DMS153 treated with DMSO at 0.1 percent for 48 hours (cell line): ENCODE measurements at regions not wholly inside any gene's neighbourhood (a gene's known extent, or its start where the extent isn't known, plus 50 kb on each side); places are given as distances from the start of the nearest gene placed in this dataset.

Experiments used
- DNase-seq: peaks from one replicate; lab custom pipeline; 2025; ENCODE audit not compliant: unreplicated experiment; lab: John Stamatoyannopoulos, UW

DNA sequence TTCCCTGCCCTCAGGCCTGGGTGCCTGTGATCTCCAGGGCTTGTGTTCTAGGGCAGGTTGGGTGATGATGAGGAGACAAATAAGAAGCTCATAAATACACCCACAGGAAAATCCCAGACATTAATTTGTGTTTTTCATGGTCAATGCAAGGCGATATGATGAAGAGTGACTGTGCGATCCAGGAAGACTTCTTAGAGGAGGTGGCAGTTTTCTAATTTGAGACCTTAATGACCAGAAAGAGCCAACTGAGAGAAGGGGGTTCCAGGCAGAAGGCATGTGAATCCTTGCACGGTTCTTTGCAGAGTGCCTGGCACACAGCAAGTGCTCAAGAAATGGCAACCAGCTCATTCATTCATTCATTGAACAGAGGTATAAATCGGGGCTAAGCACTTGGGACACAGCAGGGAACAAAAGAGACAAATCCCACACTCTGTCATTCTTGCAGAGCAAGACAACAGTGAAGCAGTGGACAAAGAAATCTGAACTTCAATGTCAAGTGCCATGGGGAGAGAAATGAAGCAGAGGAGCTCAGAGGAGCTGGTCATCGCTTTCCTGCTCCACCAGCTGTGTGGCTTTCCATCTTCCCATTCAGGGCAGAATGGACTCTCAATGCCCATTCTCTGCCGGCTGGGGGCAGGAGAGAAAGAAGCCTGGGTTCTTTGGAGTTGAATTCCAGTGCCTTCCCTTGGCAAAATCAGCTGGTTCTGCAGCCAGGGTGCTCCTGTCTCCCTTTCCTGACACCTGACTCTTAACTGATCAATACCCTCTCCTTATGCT is 128.3 kb downstream of the AACS start:
- no peak for DNase-seq

DNA sequence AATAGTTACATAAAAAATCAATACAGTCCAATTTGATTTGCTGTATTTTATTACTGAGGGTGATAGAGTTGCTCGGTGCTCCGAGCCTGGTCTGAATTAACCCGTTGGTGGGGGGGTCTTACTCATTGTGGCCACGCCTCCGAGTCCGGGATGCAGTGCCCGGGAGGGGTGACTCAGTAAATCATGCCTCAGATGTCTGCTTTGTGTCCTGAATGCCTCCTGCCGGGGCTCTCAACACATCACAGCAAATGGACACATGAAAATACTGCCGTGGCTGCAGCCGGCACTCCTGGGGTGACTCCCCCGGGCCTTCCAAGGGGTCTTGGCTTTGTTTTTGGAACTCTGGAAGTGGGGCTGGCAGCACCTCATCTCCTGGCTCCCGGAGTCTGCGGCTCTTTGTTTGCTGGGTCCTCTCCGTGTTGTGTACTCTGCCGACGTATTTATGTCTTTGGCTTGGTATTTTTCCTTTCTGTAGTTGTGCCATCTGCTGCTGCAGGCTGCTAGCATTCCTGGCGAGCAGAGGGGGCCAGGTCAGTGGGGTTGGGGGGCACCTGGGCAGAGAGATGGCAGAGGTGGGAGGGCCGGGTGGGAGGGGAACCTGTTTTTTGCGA is 129.0 kb downstream of the AACS start:
- no peak for DNase-seq

DNA sequence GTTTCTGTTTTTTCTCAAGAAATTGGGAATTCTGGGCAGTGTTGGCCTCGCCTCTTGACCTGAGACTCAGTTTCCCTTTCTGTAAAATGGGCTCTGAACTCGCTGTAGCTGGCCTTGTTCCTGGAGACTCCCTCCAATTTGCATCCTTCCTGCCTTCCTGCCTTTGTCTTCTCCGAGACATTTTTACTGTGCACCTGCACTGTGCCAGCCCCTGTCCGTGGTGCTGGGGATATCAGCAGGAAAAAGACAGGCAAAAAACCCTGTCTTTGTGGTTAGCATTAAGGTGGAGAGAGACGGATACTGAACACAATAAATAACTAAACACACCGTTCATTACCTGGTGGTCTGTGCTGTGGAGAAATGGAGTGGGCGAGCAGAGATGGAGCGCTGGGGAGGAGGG is 129.8 kb downstream of the AACS start:
- no peak for DNase-seq

DNA sequence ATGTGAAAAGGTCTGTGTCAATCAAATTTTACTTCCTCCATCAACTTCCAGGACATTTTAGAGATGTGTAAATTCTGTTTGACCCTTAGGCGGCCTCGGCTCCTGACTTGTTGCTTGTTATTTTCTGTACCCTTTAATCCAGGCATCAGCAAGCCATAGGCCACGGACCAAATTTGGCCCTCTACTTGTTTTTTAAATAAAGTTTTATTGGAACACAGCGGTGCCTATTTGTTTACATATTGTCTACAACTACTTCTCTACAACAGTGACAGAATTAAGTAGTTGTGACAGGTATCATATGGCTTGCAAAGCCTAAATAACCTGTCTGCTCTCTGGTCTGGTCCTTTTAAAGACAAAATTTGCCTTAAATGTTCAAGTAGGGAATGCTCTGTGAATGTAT is 132.1 kb downstream of the AACS start:
- no peak for DNase-seq

DNA sequence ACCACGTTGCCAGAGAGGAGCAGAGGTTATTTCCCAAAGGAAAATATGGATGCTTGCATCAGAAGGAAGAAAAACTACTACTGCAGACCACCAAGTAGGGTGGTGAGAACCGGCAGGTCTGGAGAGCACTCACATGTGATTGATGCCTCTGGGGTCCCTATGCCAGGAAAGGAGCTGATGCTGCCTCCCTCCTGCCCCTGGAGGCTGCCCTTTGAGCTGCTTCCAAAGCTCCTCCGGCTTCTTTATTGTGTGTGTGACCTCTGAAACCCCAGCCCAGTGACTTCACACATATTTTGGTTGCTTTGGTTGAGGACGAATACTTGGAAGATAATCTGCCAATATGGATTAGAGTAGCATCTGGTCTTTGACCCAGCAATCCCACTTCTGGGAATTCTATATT is 133.4 kb downstream of the AACS start:
- DNase-seq = no peak

DNA sequence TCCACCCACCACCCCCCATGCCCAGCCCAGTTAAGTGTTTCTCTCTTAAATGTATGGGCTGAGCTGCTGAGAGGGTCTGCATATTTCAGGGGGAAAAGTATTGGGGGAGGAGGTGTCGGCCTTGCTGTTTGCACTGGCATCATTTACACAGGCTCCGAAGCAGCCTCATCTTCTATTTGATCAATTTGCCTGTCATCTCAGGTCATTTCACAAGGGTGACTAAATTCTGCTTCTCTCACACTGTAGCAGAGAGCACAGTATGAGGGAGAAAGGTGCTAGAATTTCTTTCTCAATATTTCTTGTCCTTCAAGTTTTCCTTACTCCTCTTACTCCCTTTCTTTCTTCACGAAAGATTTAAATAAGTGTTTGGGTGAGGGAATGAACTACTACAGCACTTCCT is 135.9 kb downstream of the AACS start:
- no peak for DNase-seq

DNA sequence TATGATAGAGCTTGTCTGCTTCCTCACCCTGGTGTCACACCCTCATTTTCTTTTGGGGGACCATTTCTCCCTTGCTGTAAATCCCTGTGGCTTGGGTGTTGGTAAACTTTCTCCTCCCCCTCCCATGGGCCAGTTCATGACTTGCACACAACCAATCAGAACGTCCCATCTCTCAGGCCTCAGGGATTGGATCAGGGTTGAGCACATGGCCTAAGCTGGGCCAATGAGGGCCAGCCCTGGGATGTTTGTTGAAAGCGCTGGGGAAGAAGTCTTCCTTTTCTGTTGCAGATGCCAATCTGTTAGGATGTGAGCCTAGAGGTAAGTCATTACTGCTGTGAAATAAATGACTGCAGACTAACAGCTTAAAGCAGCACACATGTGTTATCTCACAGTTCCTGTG is 136.7 kb downstream of the AACS start:
- no peak for DNase-seq

DNA sequence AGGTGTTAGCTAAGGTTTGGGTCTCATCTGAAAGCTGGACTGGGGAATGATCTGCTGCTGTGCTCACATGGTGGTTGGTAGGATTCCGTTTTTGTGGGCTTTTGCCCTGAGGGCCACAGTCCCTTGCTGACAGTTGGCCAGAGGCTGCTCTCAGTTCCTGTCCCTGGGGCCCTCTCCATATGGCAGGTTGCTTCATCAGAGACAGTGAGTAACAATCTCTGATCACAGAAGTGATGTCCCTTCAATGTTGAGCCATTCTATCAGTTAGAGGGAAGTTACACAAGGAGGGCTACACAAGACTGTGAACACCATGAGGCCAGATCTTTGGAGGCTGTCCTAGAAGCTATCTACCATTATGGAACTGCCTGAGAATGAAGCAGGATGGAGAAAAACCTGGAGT is 137.2 kb downstream of the AACS start:
- DNase-seq = no peak

DNA sequence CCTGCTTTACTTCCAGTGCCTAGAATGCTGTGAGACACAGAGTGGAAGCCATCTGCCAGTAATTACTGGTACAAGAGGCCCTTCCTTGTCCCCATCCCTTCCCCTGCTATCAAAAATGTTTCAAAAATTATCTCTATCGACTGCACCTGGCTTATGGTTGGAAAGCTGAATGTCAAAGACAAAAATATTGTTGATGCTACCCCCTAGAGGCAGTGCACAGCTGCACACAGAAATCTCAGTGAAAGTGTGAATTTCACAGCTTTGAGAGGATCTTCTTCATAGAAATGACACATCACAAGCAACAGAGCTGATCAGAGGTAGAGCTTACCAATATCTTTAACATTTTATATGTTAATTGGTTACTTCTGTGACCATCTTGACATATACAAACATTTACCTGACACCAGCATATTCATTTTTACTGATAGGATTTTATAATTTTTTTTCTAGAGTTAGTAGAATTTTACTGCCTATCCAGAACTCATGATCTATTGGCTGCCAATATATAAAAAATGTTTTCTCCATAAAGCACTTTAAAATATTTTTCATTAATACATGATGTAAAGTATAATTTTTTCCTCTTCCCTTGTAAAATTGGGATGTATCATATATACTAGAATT is 138.0 kb downstream of the AACS start:
- DNase-seq = no peak

DNA sequence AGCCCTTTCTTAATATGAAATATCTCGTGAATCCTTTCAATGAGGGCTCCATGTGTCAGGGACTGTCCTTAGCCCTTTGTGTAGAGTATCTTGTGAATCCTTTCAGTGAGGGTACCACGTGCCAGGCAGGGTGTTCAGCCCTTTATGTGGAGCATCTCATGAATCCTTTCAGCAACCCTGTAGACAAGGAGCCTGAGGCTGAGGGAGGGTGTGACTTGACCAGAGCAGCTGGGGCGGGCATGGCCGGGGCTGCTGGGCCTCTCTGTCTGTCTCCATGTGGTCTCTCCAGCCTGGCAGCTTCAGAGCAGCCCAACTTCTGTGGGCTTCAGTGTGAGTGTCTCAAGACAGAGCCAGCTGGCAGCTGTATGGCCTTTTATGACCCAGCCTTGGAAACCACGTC is 140.2 kb downstream of the AACS start:
- DNase-seq = no peak

DNA sequence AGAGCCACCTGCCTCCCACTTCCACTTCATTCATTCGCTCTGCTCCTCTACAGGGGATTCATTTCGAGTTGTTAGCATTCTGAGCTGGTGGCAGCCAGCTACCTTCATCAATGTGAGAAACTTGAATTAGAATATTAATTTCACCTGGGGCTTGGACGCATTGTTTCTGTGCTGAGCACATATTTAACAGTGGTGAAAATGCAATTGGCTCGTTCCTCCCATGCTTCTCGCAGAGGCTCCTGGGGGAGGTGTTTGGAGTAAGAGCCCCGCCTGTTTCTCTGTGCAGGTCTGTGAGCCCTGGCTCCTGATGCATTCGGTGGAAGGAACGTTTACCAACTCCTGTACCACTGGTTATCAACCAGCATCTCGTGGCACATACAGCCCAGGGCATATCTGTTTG is 141.5 kb downstream of the AACS start:
- DNase-seq = no peak

DNA sequence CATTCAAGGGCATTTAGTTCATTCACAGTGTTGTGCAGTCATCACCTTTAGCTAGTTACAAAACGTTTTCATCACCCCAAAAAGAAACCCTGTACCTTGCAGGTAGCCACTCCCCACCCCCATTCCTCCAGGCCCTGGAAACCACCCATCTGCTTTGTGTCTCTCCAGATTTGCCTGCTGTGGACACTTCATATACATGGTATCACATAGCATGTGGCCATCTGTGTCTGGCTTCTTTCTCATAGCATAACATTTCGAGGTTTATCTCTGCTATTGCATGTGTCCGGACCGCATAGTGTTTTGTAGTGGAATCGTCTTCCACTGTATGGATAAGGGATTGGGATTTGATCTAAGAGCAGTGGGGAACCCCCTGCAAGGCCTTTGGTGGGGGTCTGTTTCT is 143.1 kb downstream of the AACS start:
- no peak for DNase-seq

DNA sequence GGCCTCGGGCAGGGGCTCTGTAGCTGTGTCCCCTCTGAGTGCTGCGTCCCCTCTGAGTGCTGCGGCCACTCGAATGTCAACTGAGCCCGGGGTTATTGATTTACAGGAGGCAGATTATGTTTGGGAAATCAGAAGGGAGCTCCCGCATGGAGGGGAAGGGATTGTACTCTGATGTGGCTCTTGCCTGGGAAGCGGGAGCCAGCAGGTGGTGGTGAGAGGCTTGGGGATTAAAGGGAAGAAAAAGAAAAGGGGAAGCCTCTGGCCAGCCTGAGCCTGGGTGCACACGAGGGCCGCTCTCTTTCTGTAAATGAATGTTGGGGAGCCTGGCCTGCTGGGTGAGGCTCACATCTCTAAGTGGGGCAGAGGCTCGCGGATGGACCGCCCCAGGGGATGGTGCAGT is 143.7 kb downstream of the AACS start:
- no peak for DNase-seq

DNA sequence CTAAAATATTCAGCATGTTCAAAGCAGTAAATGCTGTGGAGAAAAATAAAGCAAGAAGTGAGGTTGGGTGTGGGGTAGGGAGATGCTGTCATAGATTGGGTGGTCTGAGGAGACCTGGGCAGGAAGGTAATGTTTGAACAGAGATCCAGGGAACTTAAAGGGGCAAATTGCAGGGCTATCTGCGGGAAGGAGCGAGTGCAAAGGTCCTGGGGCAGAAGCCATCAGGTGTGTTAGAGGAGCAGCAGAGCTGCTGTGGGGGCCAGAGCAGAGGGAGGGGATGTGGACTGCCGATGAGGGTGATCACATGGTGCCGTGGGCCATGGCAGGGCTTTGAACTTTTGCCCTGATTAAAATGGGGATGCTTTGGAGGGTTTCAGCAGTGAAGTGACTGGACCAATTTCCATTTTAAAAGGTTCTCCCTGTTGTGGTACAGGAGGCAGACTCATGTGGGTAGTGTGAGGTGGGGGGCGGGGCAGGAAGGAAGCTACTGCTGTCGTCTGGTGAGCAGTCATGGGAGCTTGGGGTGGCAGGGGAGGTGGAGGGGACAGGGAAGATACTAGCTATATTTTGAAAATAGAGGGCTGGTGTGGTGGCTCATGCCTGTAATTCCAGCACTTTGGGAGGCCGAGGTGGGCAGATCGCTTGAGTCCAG is 145.0 kb downstream of the AACS start:
- DNase-seq = no peak

DNA sequence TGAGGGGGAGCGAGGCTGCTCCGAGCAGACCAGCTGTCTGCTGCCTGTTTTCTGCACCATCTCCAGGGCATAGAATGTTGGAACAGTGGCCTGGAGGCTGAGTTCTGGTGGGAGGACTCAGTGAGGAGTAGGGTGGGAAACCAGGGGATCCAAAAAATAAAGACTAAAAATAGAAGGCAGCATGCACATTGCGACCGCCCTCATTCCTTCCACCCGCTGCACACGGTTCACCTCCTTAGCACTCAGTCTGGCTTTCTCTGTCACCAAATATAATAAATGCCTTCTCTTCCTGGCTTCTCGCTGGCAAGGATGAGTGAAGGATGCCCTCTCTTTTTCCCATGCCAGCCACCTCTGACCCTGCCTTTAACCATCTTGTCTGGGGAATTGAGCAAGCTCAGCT is 146.2 kb downstream of the AACS start:
- no peak for DNase-seq

DNA sequence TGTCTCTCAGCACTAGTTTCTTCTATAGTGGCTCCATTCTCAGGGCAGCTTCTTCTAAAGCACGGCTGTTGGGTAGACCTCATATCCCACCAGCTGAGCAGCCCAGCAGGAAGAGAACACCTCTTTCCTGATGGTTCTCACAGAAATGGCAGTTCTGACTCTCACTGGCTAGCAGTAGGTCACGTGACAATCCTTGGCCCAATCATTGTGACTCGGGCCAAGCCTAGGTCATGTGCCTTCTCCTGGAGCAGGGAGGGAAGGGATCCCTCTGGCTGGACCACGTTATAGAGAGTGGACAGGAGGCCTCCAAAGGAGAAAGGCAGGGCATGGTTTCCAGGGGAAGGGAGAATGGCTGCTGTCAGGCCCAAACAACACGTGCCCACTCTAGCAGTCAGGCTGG is 149.1 kb downstream of the AACS start:
- no peak for DNase-seq

DNA sequence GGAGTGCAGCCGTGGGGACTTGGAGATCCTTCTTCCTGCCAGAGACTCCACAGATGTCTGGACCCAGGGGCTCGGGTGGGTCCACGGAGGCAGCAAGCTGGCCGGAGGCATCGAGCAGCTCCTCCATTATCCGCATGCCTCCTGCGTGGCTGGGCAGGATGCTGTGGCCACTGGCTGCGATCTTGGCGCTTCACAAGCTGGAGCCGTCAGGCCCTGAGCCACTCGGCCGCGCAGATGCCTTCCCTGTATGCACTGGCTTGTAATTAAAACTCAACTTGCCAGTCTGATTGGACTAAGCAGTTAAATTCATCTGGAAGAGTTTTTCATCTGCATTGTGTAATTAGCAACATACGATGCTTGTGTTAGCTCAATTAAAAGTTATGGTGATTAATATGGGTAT is 151.5 kb downstream of the AACS start:
- DNase-seq = no peak

DNA sequence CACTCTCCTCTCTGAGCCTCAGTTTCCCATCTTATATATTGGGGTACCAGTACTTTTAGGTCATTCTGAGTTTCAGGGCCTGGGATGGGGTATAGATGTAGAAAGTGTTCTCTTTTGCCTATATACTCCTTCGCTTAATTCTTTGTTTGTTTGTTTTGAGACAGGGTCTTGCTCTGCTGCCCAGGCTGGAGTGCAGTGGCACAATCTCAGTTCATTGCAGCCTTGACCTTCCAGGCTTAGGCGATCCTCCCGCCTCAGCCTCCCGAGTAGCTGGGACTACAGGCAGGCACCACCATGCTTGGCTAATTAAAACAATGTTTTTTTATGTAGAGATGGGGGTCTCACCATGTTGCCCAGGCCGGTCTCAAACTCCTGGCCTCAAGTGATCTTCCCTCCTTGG is 152.1 kb downstream of the AACS start:
- no peak for DNase-seq

DNA sequence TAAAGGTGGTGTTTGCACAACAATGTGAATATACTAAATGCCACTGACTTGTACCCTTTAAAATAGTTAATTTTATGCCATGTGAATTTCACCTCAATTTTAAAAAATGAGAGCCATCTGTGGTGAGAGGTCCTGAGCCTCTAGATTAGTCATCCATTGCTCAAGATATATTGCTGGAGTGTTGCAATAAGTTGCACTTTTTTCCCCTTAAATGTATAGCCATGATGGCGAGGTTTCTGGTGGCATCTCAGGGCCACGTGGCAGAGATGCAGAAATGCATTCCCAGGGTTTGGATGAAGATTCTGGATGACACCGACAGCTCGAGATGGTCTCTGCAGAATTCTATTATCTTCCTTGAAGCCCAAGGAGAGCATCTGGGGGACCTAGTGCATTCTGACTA is 153.7 kb downstream of the AACS start:
- DNase-seq = no peak

DNA sequence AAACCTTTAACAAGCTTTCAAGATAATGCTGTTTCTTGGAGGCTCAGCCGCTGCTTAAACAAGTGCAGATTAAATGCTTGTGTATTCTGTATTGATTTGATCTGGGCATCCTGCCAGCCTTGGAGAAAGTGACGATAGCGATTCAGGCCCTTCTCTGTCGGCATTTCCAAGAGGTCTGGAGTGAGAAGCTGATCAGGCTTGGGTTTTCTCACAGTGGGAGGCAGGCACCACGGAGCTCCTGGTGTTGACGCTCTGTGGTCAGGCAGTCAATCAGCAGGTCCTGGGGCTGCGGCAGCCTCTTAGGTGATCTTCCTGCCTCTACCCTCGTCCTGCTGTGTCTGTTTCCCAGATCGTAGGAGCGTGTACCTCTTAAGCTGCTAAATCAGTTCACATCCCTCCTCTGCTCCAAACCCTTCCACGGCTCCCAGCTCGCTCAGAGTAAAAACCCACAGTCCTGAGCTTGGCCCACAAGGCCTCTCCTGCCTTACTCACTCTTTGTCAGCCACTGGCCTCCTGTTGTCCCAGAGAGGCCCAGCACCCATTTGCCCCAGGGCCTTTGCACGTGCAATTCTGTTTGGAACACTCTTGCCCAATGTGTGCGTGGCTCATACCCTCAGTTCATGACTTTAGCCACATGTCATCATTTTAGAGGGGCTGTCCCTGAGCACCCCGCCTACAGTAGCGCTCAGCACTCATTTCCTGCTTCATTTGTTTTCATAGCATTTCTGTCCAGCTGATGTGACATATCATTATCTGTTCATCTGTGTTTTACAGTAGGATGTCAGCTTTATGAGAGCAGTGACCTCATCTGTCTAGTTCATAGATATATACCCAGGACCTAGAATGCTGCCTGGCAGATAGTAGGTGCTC is 155.4 kb downstream of the AACS start:
- no peak for DNase-seq

DNA sequence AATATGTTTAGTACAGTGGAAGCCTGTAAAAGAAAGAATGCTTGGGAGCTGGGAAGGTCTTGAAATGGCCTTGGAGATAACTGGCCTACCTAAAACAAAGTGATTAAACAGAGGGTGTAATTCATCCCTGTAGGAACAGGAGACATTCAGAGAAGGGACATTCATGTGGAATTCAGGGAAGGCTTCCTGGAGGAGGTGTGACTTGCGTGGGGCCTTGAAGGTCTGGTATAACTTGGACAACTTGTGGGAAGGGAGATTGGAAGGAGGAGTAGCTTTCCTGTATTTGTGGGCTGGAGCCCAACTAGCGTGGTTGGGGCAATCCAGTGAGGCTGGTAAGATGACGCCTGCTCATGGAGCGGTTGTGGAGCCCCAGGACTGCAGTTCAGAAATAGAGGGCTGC is 156.4 kb downstream of the AACS start:
- no peak for DNase-seq
